ENCODE measurements at regions not wholly inside any gene's neighbourhood (a gene's known extent, or its start where the extent isn't known, plus 50 kb on each side); places are given as distances from the start of the nearest gene placed in this dataset.

DNA sequence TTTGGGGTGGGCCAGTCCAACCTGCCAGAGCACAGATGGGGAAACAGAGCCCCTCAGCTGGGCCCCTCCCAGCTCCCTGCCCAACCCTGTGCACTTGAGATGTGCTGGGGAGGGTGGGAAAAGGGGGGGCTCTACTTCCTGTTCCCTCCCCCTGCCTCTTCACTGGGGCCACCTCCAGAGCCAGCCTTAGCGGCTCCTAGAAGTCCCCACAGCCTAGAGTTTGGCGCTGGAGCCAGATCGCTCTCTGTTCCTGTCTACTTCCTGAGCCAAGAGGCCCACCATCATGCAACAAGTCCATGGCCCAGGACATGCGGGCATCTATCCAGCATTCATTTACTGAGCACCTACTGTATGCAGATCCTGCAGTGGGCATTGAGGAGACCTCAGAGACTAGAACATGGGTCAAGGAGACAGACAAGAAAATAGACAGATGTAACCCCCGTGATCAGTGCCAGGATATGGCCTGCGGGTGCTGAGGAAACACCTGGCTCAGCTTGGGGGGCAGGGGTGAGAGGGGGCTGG, 144.1 kb downstream of the SYF2 start:
- Histone ChIP-seq H3K36me3 (ENCODE audit: control insufficient read depth in 2 of 2, insufficient read depth in 2 of 2, low read length in 1 of 2) (no peaks in the 10 kb centered on the region), H3K4me3 (ENCODE audit: low read depth in 1 of 2, low read length in 2 of 2) (no peak overlapping the region), H3K4me1 (ENCODE audit: control insufficient read depth in 2 of 2, insufficient read depth in 2 of 2, low read length in 1 of 2) (no peaks in the 10 kb centered on the region), H3K27ac (ENCODE audit: low read depth in 2 of 2, low read length in 1 of 2) (no peak overlapping the region), H3K9me3 (ENCODE audit: control insufficient read depth in 2 of 2, insufficient read depth in 1 of 2, low read depth in 1 of 2, low read length in 1 of 2) (no peaks in the 10 kb centered on the region), H3K27me3 (ENCODE audit: control insufficient read depth in 1 of 2, insufficient read depth in 2 of 2, low read length in 2 of 2) (no peaks in the 10 kb centered on the region)
- 81 to 83% methylated on average over 6 of the region's 6 CpGs for WGBS, 2 donors

DNA sequence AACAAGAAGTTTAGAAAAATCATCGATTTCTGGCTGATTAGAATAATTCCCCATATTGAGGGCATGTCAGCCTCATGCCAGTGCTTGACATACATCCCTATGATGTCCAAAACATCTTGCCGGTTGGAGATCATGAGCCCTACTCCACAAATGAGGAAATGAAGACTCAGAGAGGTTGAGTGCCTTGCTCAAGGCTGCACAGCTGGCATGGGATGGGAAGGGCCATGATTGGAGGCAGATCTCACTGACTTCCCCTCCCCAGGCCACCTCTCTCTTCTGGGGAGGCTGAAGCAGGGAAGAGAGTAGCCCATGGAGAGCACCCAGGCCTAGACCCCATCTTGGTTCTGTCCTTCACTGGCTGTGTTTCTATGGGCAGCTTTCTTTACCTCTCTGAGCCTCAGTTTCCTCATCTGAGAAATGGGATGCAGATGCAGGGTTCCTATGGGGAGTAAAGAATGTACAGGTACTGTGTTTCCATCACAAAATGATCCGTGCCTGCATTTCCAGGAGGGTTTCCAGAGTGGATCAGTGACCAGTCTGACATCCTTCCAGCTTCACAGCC, 145.7 kb downstream of the SYF2 start:
- 69 to 76% methylated on average over 3 of the region's 3 CpGs for WGBS, 2 donors

DNA sequence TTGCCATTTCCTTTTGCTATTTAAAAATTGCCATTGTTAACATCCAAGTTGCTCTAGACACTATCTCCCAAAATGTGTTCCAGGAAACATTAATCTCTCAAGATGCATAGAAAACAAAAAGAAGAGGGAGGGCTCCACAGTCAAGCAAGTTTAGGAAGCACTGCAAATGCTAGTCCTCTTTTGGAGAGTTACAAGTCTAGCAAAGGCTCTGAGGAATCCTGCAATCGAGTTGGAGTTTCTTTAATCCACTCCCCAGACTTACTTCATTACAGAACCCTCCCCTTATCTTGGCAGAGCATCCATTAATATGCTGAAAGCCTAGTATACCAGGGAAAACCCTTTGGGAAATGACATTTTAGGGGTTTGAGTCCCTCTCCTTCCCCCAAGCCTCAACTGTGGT, 147.9 kb downstream of the SYF2 start:
- Histone ChIP-seq H3K27ac (ENCODE audit: low read depth in 2 of 2, low read length in 1 of 2) (no peak overlapping the region), H3K4me3 (ENCODE audit: low read depth in 1 of 2, low read length in 2 of 2) (no peak overlapping the region), H3K9me3 (ENCODE audit: control insufficient read depth in 2 of 2, insufficient read depth in 1 of 2, low read depth in 1 of 2, low read length in 1 of 2) (no peaks in the 10 kb centered on the region), H3K4me1 (ENCODE audit: control insufficient read depth in 2 of 2, insufficient read depth in 2 of 2, low read length in 1 of 2) (no peaks in the 10 kb centered on the region), H3K36me3 (ENCODE audit: control insufficient read depth in 2 of 2, insufficient read depth in 2 of 2, low read length in 1 of 2) (no peaks in the 10 kb centered on the region), H3K27me3 (ENCODE audit: control insufficient read depth in 1 of 2, insufficient read depth in 2 of 2, low read length in 2 of 2) (no peaks in the 10 kb centered on the region)
- WGBS, 2 donors, result 38 to 50% methylated on average over 1 of the region's 1 CpG

More for the DNA sequence above, 145.7 kb downstream of the SYF2 start:
- no peaks in the 10 kb centered on the region for H3K4me1 ChIP-seq (ENCODE audit: control insufficient read depth in 2 of 2, insufficient read depth in 2 of 2, low read length in 1 of 2)
- H3K27me3 ChIP-seq (ENCODE audit: control insufficient read depth in 1 of 2, insufficient read depth in 2 of 2, low read length in 2 of 2), result no peaks in the 10 kb centered on the region
- no peak overlapping the region for H3K4me3 ChIP-seq (ENCODE audit: low read depth in 1 of 2, low read length in 2 of 2)
- H3K27ac ChIP-seq (ENCODE audit: low read depth in 2 of 2, low read length in 1 of 2), result no peak overlapping the region
- no peaks in the 10 kb centered on the region for H3K36me3 ChIP-seq (ENCODE audit: control insufficient read depth in 2 of 2, insufficient read depth in 2 of 2, low read length in 1 of 2)
- no peaks in the 10 kb centered on the region for H3K9me3 ChIP-seq (ENCODE audit: control insufficient read depth in 2 of 2, insufficient read depth in 1 of 2, low read depth in 1 of 2, low read length in 1 of 2)

DNA sequence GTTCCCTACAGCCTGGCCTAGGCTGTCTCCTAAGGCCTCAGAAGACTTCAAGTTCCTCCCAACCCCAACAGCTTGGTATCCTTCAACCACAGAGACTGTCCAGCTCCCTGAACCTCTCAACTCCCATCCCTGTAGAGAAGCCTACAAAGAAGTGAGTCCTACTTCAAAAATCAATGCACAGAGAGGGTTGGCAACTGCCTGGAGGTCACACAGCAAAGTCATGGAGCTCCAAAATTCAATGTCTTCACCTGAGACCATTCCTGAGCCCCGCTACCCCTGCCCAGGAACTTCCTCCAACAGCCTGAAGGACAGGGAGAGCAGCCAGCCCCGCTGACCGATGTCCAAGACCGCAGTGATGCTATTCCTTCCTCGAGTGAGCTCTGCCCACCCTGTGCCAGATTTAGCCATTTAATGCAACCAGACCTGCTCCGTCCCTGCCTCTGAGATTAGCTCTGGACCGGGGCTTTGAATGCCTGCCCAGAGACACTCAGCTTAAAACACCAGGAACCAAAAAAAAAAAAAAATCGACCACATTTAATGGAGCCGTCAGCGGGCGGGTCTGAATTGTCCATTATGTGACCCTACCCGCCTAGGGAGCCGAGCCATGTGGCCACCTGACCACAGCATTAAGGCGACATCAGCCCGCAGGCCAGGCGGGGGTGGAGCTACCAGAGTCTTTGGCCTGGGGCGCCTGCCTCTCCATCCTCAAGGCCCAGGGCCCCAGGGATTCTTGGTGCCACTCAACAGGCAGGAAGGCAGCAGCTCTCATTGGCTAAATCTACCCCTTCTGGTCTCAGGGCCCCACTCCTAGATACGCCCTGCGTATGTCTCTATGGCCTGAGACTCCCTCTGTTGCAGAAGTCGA, 148.6 kb downstream of the SYF2 start:
- Histone ChIP-seq H3K27ac (ENCODE audit: low read depth in 2 of 2, low read length in 1 of 2) (no peak overlapping the region), H3K4me1 (ENCODE audit: control insufficient read depth in 2 of 2, insufficient read depth in 2 of 2, low read length in 1 of 2) (no peaks in the 10 kb centered on the region), H3K4me3 (ENCODE audit: low read depth in 1 of 2, low read length in 2 of 2) (no peak overlapping the region), H3K36me3 (ENCODE audit: control insufficient read depth in 2 of 2, insufficient read depth in 2 of 2, low read length in 1 of 2) (no peaks in the 10 kb centered on the region), H3K9me3 (ENCODE audit: control insufficient read depth in 2 of 2, insufficient read depth in 1 of 2, low read depth in 1 of 2, low read length in 1 of 2) (no peaks in the 10 kb centered on the region), H3K27me3 (ENCODE audit: control insufficient read depth in 1 of 2, insufficient read depth in 2 of 2, low read length in 2 of 2) (no peaks in the 10 kb centered on the region)
- WGBS, 2 donors, result 78% methylated on average over 20 of the region's 20 CpGs

DNA sequence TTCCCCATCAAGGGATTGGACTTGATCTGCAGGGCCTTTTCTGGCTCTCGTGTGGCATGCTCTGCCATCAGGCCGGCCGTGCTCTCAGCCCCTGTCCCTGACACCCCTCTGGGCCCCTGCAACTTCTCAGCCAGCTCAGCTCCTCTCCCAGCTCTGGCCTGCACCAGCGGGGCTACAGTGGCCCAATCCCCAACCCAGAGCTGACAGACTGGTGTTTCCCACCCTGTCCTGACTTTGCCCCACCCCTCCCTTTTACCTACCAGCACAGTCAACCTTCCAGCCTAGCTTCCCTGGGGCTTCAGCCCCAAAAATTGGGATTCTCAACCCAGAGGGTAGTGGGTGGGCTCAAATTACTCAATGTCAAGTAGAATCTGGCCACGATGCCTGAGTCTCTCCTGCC, 149.3 kb downstream of the SYF2 start:
- H3K27me3 ChIP-seq (ENCODE audit: control insufficient read depth in 1 of 2, insufficient read depth in 2 of 2, low read length in 2 of 2), result no peaks in the 10 kb centered on the region
- H3K4me1 ChIP-seq (ENCODE audit: control insufficient read depth in 2 of 2, insufficient read depth in 2 of 2, low read length in 1 of 2), result no peaks in the 10 kb centered on the region
- 83 to 84% methylated on average over 5 of the region's 5 CpGs for WGBS, 2 donors
- no peaks in the 10 kb centered on the region for H3K9me3 ChIP-seq (ENCODE audit: control insufficient read depth in 2 of 2, insufficient read depth in 1 of 2, low read depth in 1 of 2, low read length in 1 of 2)
- H3K27ac ChIP-seq (ENCODE audit: low read depth in 2 of 2, low read length in 1 of 2), result no peak overlapping the region
- no peak overlapping the region for H3K4me3 ChIP-seq (ENCODE audit: low read depth in 1 of 2, low read length in 2 of 2)
- no peaks in the 10 kb centered on the region for H3K36me3 ChIP-seq (ENCODE audit: control insufficient read depth in 2 of 2, insufficient read depth in 2 of 2, low read length in 1 of 2)

DNA sequence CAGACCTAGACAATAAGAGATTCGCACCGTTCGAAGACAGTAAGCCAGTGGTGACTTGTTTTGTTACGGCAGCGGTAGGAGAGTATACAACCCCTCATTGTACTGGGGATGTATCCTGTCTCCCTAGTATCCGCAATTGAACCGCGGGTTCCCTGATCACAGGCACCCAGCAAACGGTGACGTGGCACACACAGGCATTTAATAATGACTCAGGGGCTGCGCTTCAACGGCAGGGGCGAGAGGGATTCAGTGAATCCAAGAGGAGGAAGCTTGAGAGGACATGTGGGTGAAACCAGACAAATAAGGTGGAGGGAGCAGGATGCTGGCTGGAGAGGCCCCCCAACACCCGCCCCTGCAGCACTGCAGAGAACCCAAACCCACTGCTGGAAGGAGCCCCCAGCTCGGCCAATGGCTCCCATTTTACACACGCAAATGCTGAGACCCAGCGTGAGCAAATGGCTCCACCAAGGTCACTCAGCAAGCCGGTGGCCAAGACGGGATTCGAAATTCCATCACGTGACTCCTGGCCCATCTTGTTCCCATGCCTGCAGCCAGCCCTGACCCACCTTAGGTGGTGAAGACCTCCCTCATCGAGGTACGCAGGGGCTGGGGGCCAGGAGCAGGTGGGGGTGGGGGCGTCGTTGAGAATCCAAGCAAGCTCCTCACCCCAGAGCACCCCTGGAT, 149.9 kb downstream of the SYF2 start:
- Histone ChIP-seq H3K27me3 (ENCODE audit: control insufficient read depth in 1 of 2, insufficient read depth in 2 of 2, low read length in 2 of 2) (no peaks in the 10 kb centered on the region), H3K27ac (ENCODE audit: low read depth in 2 of 2, low read length in 1 of 2) (no peak overlapping the region), H3K4me3 (ENCODE audit: low read depth in 1 of 2, low read length in 2 of 2) (no peak overlapping the region), H3K4me1 (ENCODE audit: control insufficient read depth in 2 of 2, insufficient read depth in 2 of 2, low read length in 1 of 2) (no peaks in the 10 kb centered on the region), H3K9me3 (ENCODE audit: control insufficient read depth in 2 of 2, insufficient read depth in 1 of 2, low read depth in 1 of 2, low read length in 1 of 2) (no peaks in the 10 kb centered on the region), H3K36me3 (ENCODE audit: control insufficient read depth in 2 of 2, insufficient read depth in 2 of 2, low read length in 1 of 2) (no peaks in the 10 kb centered on the region)
- 80 to 86% methylated on average over 25 of the region's 25 CpGs for whole genome bisulfite sequencing, 2 donors

DNA sequence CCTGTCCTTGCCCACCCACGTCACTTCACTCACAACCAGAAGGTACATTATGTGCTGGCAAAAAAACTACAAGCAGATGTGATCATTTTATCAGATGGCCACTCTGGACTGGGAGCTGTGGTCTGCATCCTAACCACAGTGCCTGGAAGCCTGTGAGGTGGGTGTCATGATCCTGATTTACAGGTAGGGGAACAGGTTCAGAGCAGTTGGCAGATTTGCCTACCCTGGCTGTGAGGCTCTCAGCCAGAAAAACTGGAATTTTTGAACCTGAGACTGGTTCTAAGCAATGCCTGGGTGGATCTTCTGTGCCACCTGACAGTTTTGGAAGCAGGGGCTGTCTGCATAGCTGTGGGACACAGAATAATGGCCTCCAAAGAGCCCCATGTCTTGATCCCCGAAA, 150.8 kb downstream of the SYF2 start:
- Histone ChIP-seq H3K27ac (ENCODE audit: low read depth in 2 of 2, low read length in 1 of 2) (no peak overlapping the region), H3K27me3 (ENCODE audit: control insufficient read depth in 1 of 2, insufficient read depth in 2 of 2, low read length in 2 of 2) (no peaks in the 10 kb centered on the region), H3K4me3 (ENCODE audit: low read depth in 1 of 2, low read length in 2 of 2) (no peak overlapping the region), H3K36me3 (ENCODE audit: control insufficient read depth in 2 of 2, insufficient read depth in 2 of 2, low read length in 1 of 2) (no peaks in the 10 kb centered on the region), H3K9me3 (ENCODE audit: control insufficient read depth in 2 of 2, insufficient read depth in 1 of 2, low read depth in 1 of 2, low read length in 1 of 2) (no peaks in the 10 kb centered on the region), H3K4me1 (ENCODE audit: control insufficient read depth in 2 of 2, insufficient read depth in 2 of 2, low read length in 1 of 2) (no peaks in the 10 kb centered on the region)
- 88 to 93% methylated on average over 2 of the region's 2 CpGs for WGBS, 2 donors

DNA sequence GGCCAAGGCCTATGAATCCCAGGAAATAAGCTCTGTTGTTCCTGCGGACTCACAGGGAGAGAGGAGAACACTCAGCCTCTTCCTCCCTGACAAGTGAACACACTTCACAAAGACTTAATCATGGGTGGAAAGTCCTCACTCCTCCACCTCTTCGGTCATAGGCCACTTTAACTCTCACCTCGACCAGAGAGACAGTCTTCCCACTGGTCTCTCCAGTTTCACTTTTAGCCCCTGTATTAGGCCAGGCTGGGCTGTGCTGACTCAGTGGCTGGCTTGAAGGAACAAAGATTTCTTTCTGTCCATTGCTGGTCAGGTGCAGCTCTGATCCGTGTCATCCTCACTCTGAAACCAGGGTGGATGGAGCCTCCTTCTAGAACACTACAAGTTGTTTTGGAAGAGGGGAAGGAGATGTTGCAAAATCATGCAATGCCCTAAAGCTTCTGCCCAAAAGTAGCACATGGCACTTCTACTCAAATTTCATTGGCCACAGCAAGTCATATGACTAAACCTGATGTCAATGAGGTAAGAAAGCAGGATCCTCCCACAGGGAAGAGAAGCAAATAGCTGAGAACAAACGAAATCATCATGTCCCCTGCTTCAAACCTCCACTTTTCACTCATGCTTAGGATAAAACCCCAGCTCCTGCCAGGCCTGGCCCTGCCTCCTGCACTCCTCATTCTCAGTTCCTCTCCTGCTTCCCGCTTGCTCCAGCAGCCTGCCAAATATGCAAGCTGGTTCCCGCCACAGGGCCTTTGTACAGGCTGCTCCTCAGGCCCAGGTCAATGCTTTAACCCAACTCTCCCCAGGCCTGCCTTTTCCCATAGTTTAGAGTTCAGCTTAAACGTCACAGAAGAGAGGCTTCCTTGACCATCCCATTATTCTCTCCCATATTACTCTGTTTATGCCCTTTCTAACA, 150.5 kb upstream of the RUNX3 start:
- Histone ChIP-seq H3K9me3 (ENCODE audit: control insufficient read depth in 2 of 2, insufficient read depth in 1 of 2, low read depth in 1 of 2, low read length in 1 of 2) (no peaks in the 10 kb centered on the region), H3K4me3 (ENCODE audit: low read depth in 1 of 2, low read length in 2 of 2) (no peak overlapping the region), H3K27me3 (ENCODE audit: control insufficient read depth in 1 of 2, insufficient read depth in 2 of 2, low read length in 2 of 2) (no peaks in the 10 kb centered on the region), H3K36me3 (ENCODE audit: control insufficient read depth in 2 of 2, insufficient read depth in 2 of 2, low read length in 1 of 2) (no peaks in the 10 kb centered on the region), H3K4me1 (ENCODE audit: control insufficient read depth in 2 of 2, insufficient read depth in 2 of 2, low read length in 1 of 2) (no peaks in the 10 kb centered on the region), H3K27ac (ENCODE audit: low read depth in 2 of 2, low read length in 1 of 2) (peak overlapping the region in 1 of 2 donors; percentile 29)
- WGBS, 2 donors, result 75 to 80% methylated on average over 8 of the region's 8 CpGs

DNA sequence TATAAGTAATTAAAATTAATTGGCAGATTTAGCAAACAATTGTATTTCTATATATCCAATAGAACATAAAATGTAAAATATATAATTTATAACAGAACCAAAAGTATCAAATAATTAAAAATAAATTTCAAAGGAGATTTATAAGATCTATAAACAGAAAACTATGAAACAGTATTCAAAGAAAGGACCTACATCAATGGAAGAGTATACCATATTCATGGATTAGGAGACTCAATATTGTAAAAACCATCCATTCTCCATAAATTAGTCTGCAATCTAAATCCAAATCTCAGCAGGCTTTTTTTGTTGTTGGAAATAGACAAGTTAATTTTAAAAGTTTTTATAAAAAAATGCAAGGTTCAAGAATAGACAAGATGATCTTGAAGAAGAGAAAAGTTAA, 149.0 kb upstream of the RUNX3 start:
- Histone ChIP-seq H3K4me1 (ENCODE audit: control insufficient read depth in 2 of 2, insufficient read depth in 2 of 2, low read length in 1 of 2) (no peaks in the 10 kb centered on the region), H3K4me3 (ENCODE audit: low read depth in 1 of 2, low read length in 2 of 2) (no peak overlapping the region), H3K27me3 (ENCODE audit: control insufficient read depth in 1 of 2, insufficient read depth in 2 of 2, low read length in 2 of 2) (no peaks in the 10 kb centered on the region), H3K9me3 (ENCODE audit: control insufficient read depth in 2 of 2, insufficient read depth in 1 of 2, low read depth in 1 of 2, low read length in 1 of 2) (no peaks in the 10 kb centered on the region), H3K36me3 (ENCODE audit: control insufficient read depth in 2 of 2, insufficient read depth in 2 of 2, low read length in 1 of 2) (no peaks in the 10 kb centered on the region), H3K27ac (ENCODE audit: low read depth in 2 of 2, low read length in 1 of 2) (no peak overlapping the region)

Measured in esophagus (tissue), 2 donors.